PC-3 (cell line): ENCODE measurements at regions not wholly inside any gene's neighbourhood (a gene's known extent, or its start where the extent isn't known, plus 50 kb on each side); places are given as distances from the start of the nearest gene placed in this dataset.
"Not testable (repeated sequence)": the region's sequence is repeated elsewhere in the genome, so short reads cannot be mapped to it uniquely, and the experiment has no call there.

ENCODE experiments used
- ATAC-seq: fragments of 200-7000 bp; cut with Tn5 transposase; 2 replicates; pipeline ENCODE4 v1.9.1; 2020; ENCODE audit warnings: mild to moderate bottlenecking, moderate library complexity
- BruUV-seq: library from RNA; stranded (reverse); fragments of 400-500 nt; replicated peaks from 2 replicates; lab custom pipeline; 2021; lab: Mats Ljungman, UMichigan
- CTCF ChIA-PET: fragments of 300-600 bp; sonication (Branson Sonifier 250); formaldehyde crosslinking; loops from one replicate; lab custom pipeline; 2022; ENCODE audit warnings: antibody characterized with exemption; lab: Charles Lee
- POLR2A ChIA-PET: fragments of 300-600 bp; sonication (Branson Sonifier 250); formaldehyde crosslinking; loops from one replicate; lab custom pipeline; 2022; ENCODE audit warnings: antibody characterized with exemption; ENCODE audit not compliant: unreplicated experiment; lab: Charles Lee
- DNase-seq: peaks from one replicate; pipeline ENCODE4 v3.0.0-alpha.2; 2015
- H2AFZ ChIP-seq: fragments of 300-600 bp; sonication (generic); 2 replicates; pipeline ENCODE4 v1.6.0; 2016; ENCODE audit warnings: antibody characterized with exemption, low read length
- H3F3A ChIP-seq: fragments of 300-600 bp; sonication (generic); one replicate; pipeline ENCODE4 v1.6.0; 2017; ENCODE audit warnings: antibody characterized with exemption, low read length, control low read depth, mild to moderate bottlenecking; ENCODE audit not compliant: unreplicated experiment
- H3K27ac ChIP-seq: fragments of 300-600 bp; sonication (generic); 2 replicates; pipeline ENCODE4 v1.5.1; 2016; ENCODE audit warnings: mild to moderate bottlenecking, low read length
- H3K27me3 ChIP-seq: fragments of 300-600 bp; sonication (generic); 2 replicates; pipeline ENCODE4 v1.6.1; 2016; ENCODE audit warnings: low read length, mixed read lengths
- H3K36me3 ChIP-seq: fragments of 300-600 bp; sonication (generic); 2 replicates; pipeline ENCODE4 v1.6.1; 2016; ENCODE audit warnings: low read depth, mixed run types, low read length, mixed read lengths
- H3K4me1 ChIP-seq: fragments of 300-600 bp; sonication (generic); 2 replicates; pipeline ENCODE4 v1.5.1; 2016; ENCODE audit warnings: low read length; ENCODE audit not compliant: insufficient read depth
- H3K4me2 ChIP-seq: fragments of 300-600 bp; sonication (generic); 2 replicates; pipeline ENCODE4 v1.6.0; 2016; ENCODE audit warnings: low read length
- H3K4me3 ChIP-seq: fragments of 300-600 bp; sonication (generic); 2 replicates; pipeline ENCODE4 v1.5.1; 2016; ENCODE audit warnings: mild to moderate bottlenecking, low read length, mixed read lengths
- H3K79me2 ChIP-seq: fragments of 300-600 bp; sonication (generic); 2 replicates; pipeline ENCODE4 v1.6.1; 2017; ENCODE audit warnings: low read length, mixed read lengths
- H3K9ac ChIP-seq: fragments of 300-600 bp; sonication (generic); 2 replicates; pipeline ENCODE4 v1.6.0; 2016; ENCODE audit warnings: mild to moderate bottlenecking, low read length
- H3K9me2 ChIP-seq: fragments of 300-600 bp; sonication (generic); replicated peaks from 2 replicates; pipeline ENCODE4 v1.6.1; 2016; ENCODE audit warnings: mixed run types, low read length, mixed read lengths
- H3K9me3 ChIP-seq: fragments of 300-600 bp; sonication (generic); 2 replicates; pipeline ENCODE4 v1.6.1; 2016; ENCODE audit warnings: low read length, mixed read lengths
- H4K20me1 ChIP-seq: fragments of 300-600 bp; sonication (generic); 2 replicates; pipeline ENCODE4 v1.6.1; 2016; ENCODE audit warnings: low read length, mixed read lengths
- EZH2 ChIP-seq: fragments of 300-600 bp; sonication (generic); IDR thresholded peaks from one replicate; pipeline ENCODE4 v1.6.1; 2017; ENCODE audit warnings: antibody characterized with exemption, mild to moderate bottlenecking, low read length; ENCODE audit not compliant: unreplicated experiment
- EZH2phosphoT487 ChIP-seq: fragments of 300-600 bp; sonication (generic); IDR thresholded peaks from 2 replicates; pipeline ENCODE4 v1.6.1; 2018; ENCODE audit warnings: mild to moderate bottlenecking, antibody characterized with exemption, low read length, borderline replicate concordance
- intact Hi-C: fragments of 100-400 bp; cut with micrococcal nuclease; formaldehyde crosslinking; loops from 2 replicates; pipeline ENCODE4 v1.9.0; 2023
- TF ChIP-seq, protein P1 (sequence below): fragments of 300-600 bp; sonication (generic); conservative IDR thresholded peaks from 2 replicates; pipeline ENCODE4 v1.5.1; 2017; ENCODE audit warnings: antibody characterized with exemption, low read depth, mild to moderate bottlenecking, low read length

DNA sequence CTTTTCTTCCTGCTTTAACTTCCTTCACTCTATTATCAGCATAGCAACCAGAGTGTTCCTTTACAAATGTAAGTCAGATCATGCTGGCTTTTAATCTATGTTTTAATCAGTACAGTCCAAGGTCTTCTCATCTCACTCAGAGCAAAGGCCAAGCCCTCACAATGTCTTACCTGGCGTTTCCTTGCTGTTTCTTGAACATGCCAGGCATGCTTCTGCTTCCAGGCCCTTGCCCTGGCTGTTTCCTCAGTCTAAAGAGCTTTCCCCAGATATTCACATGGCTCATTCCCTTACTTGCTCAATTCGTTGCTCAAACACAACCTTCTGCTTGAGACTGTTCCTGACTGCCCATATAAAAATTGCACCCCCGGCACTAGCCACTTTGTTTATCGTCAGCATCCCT lies 121.7 kb upstream of the GLRA1 start:
- Histone ChIP-seq H3K4me2 (no peak overlapping the region), H2AFZ (no peak overlapping the region), H3K9ac (no peak overlapping the region), H3K9me3 (no peaks in the 10 kb centered on the region), H3K79me2 (no peaks in the 10 kb centered on the region), H3K27ac (no peak overlapping the region), H4K20me1 (no peaks in the 10 kb centered on the region), H3K4me1 (no peaks in the 10 kb centered on the region), H3K36me3 (no peaks in the 10 kb centered on the region), H3K27me3 (no peaks in the 10 kb centered on the region), H3K9me2 (no peaks in the 10 kb centered on the region), H3K4me3 (no peak overlapping the region), H3F3A (no peaks in the 10 kb centered on the region)
- BruUV-seq = no TSS peak
- ChIA-PET POLR2A (no interaction called here), CTCF (no interaction called here)
- no peak for ATAC-seq
- no peak for DNase-seq
- intact Hi-C loops = no loop called here
- TF ChIP-seq, protein P1, sequence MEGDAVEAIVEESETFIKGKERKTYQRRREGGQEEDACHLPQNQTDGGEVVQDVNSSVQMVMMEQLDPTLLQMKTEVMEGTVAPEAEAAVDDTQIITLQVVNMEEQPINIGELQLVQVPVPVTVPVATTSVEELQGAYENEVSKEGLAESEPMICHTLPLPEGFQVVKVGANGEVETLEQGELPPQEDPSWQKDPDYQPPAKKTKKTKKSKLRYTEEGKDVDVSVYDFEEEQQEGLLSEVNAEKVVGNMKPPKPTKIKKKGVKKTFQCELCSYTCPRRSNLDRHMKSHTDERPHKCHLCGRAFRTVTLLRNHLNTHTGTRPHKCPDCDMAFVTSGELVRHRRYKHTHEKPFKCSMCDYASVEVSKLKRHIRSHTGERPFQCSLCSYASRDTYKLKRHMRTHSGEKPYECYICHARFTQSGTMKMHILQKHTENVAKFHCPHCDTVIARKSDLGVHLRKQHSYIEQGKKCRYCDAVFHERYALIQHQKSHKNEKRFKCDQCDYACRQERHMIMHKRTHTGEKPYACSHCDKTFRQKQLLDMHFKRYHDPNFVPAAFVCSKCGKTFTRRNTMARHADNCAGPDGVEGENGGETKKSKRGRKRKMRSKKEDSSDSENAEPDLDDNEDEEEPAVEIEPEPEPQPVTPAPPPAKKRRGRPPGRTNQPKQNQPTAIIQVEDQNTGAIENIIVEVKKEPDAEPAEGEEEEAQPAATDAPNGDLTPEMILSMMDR = no peak
- no peak for TF ChIP-seq EZH2

DNA sequence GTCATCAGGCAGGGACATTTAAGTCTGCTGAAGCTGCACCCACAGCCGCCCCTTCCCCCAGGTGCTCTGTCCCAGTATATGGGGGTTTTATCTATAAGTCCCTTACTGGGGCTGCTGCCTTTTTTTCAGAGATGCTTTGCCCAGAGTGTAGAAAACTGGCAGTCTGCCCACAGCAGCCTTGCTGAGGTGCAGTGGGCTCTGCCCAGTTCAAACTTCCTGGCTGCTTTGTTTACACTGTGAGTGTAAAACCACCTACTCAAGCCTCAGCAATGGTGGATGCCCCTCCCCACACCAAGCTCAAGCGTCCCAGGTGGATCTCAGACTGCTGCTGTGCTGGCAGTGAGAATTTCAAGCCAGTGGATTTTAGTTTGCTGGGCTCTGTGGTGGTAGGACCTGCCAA lies 114.2 kb upstream of the GLRA1 start:
- H3K4me1 ChIP-seq, H3K9me3 ChIP-seq, H2AFZ ChIP-seq, H3K4me2 ChIP-seq, H3K9ac ChIP-seq, H3K4me3 ChIP-seq, H3F3A ChIP-seq, intact Hi-C loops, ATAC-seq, H3K79me2 ChIP-seq, H3K36me3 ChIP-seq, H3K27ac ChIP-seq, BruUV-seq, CTCF ChIA-PET, H3K27me3 ChIP-seq, H4K20me1 ChIP-seq, H3K9me2 ChIP-seq: not testable (repeated sequence)
- POLR2A ChIA-PET = interaction anchor here (0.6 kb wide), 1 partner anchor 51 kb away, joined by 4 read pairs; no protein-coding TSS in a partner anchor
- peak; percentile 54 for DNase-seq

- H3K4me2 ChIP-seq, H3K27ac ChIP-seq, H3K4me3 ChIP-seq, H3F3A ChIP-seq, H4K20me1 ChIP-seq, POLR2A ChIA-PET, DNase-seq, H3K9me3 ChIP-seq, BruUV-seq, H3K79me2 ChIP-seq, H2AFZ ChIP-seq, H3K9me2 ChIP-seq, H3K9ac ChIP-seq, intact Hi-C loops, ATAC-seq, CTCF ChIA-PET, H3K27me3 ChIP-seq, H3K36me3 ChIP-seq, H3K4me1 ChIP-seq: not testable (repeated sequence)
Measured at GRCh38 chr5:152026328-152027024, 101.8 kb upstream of the GLRA1 start.

- no peaks in the 10 kb centered on the region for H3K9me2 ChIP-seq
- DNase-seq (no peak), ATAC-seq (no peak)
- CTCF ChIA-PET = no interaction called here
- intact Hi-C loops = no loop called here
- TF ChIP-seq, protein P1 = no peak
- no peak for TF ChIP-seq EZH2phosphoT487
- no peak overlapping the region for H3K27ac ChIP-seq
- no peaks in the 10 kb centered on the region for H3K79me2 ChIP-seq
- no peaks in the 10 kb centered on the region for H4K20me1 ChIP-seq
- no peak overlapping the region for H3K4me2 ChIP-seq
- H3K9ac ChIP-seq = no peak overlapping the region
- no peak overlapping the region for H3K4me3 ChIP-seq
- no peaks in the 10 kb centered on the region for H3F3A ChIP-seq
- H3K4me1 ChIP-seq = no peaks in the 10 kb centered on the region
- no peak overlapping the region for H2AFZ ChIP-seq
- POLR2A ChIA-PET = no interaction called here
- H3K36me3 ChIP-seq = no peaks in the 10 kb centered on the region
- peaks cover 30% of the 10 kb centered on the region for H3K27me3 ChIP-seq
- no TSS peak for BruUV-seq
- H3K9me3 ChIP-seq = no peaks in the 10 kb centered on the region
Measured at GRCh38 chr5:152016421-152016820, 91.8 kb upstream of the GLRA1 start.
